Choroid plexus epithelial cell (primary cell): ENCODE measurements at regions not wholly inside any gene's neighbourhood (a gene's known extent, or its start where the extent isn't known, plus 50 kb on each side); places are given as distances from the start of the nearest gene placed in this dataset.

ENCODE experiments used
- DNase-seq: peaks from one replicate; pipeline ENCODE4 v3.0.0-alpha.2; 2010; ENCODE audit warnings: low read depth
- H3K4me3 ChIP-seq: 2 replicates; pipeline ENCODE4 v1.5.1; 2011; ENCODE audit warnings: low read depth, mild to moderate bottlenecking, control low read depth, low read length, moderate library complexity
- CTCF ChIP-seq: conservative IDR thresholded peaks from 2 replicates; pipeline ENCODE4 v1.5.1; 2011; ENCODE audit warnings: low read depth, mild to moderate bottlenecking, control low read depth, inconsistent platforms, low read length, moderate library complexity

GRCh38 chr11:13868710-13869397 is 93.7 kb upstream of the SPON1 start:
- H3K4me3 ChIP-seq: no peak overlapping the region
- DNase-seq: no peak
- TF ChIP-seq CTCF: no peak

GRCh38 chr11:13869398-13869886 is 93.1 kb upstream of the SPON1 start:
- TF ChIP-seq CTCF: no peak
- H3K4me3 ChIP-seq: no peak overlapping the region
- no peak for DNase-seq

GRCh38 chr11:13874597-13874996 is 87.9 kb upstream of the SPON1 start:
- H3K4me3 ChIP-seq: no peak overlapping the region
- no peak for DNase-seq
- no peak for TF ChIP-seq CTCF

GRCh38 chr11:13875643-13876042 is 86.9 kb upstream of the SPON1 start:
- no peak for DNase-seq
- TF ChIP-seq CTCF: no peak
- H3K4me3 ChIP-seq: no peak overlapping the region

GRCh38 chr11:13876423-13876822 is 86.1 kb upstream of the SPON1 start:
- TF ChIP-seq CTCF: no peak
- no peak for DNase-seq

GRCh38 chr11:13878077-13878476 is 84.4 kb upstream of the SPON1 start:
- TF ChIP-seq CTCF: no peak
- DNase-seq: no peak
- H3K4me3 ChIP-seq: no peak overlapping the region

More at GRCh38 chr11:13876423-13876822, 86.1 kb upstream of the SPON1 start:
- no peak overlapping the region for H3K4me3 ChIP-seq

GRCh38 chr11:13880634-13881033 is 81.9 kb upstream of the SPON1 start:
- no peak for DNase-seq
- no peak for TF ChIP-seq CTCF
- no peak overlapping the region for H3K4me3 ChIP-seq
